OCI-LY7 (cell line): ENCODE measurements at regions not wholly inside any gene's neighbourhood (a gene's known extent, or its start where the extent isn't known, plus 50 kb on each side); places are given as distances from the start of the nearest gene placed in this dataset.

Experiments
- EZH2phosphoT487 ChIP-seq: fragments of 200-600 bp; sonication (generic); IDR thresholded peaks from 2 replicates; pipeline ENCODE4 v1.6.1; 2018; ENCODE audit warnings: low read depth, borderline replicate concordance, mild to moderate bottlenecking, mixed run types, antibody characterized with exemption, low read length, moderate library complexity, mixed read lengths
- TF ChIP-seq, protein P1 (sequence below): fragments of 200-600 bp; sonication (generic); conservative IDR thresholded peaks from 2 replicates; pipeline ENCODE4 v1.5.1; 2014; ENCODE audit warnings: mild to moderate bottlenecking, antibody characterized with exemption, low read length, moderate library complexity, mixed read lengths

DNA sequence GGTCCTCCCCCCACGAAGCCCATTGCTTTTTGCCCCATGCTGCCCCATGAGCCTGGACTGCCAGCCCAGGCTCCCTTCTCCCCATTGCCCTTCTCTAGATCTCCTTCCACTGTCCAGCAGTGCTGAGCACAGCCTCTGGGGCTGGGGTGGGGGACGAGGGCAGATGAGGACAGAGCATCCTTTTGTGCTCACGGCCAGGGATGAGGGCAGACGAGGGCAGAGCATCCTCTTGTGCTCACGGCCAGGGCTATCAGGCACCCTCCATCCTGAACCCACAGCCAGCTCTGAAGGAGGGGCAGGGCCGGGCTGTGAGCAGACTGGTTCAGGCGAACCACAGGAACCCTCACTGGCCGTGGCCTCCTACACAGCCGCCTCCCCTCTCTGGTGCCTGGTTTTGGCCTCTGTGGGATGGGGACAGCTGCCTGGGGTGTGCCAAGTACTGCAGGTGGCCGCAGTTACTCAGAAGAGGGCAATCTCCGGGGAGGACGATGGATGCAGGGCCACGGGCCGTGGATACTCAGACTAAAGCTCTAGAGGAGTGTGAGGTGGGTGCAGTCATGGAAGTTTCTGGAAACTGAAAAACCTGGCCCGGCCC lies 1258.8 kb downstream of the BRD1 start:
- TF ChIP-seq, protein P1, sequence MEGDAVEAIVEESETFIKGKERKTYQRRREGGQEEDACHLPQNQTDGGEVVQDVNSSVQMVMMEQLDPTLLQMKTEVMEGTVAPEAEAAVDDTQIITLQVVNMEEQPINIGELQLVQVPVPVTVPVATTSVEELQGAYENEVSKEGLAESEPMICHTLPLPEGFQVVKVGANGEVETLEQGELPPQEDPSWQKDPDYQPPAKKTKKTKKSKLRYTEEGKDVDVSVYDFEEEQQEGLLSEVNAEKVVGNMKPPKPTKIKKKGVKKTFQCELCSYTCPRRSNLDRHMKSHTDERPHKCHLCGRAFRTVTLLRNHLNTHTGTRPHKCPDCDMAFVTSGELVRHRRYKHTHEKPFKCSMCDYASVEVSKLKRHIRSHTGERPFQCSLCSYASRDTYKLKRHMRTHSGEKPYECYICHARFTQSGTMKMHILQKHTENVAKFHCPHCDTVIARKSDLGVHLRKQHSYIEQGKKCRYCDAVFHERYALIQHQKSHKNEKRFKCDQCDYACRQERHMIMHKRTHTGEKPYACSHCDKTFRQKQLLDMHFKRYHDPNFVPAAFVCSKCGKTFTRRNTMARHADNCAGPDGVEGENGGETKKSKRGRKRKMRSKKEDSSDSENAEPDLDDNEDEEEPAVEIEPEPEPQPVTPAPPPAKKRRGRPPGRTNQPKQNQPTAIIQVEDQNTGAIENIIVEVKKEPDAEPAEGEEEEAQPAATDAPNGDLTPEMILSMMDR = no peak
- no peak for TF ChIP-seq EZH2phosphoT487
